ENCODE measurements at regions not wholly inside any gene's neighbourhood (a gene's known extent, or its start where the extent isn't known, plus 50 kb on each side); places are given as distances from the start of the nearest gene placed in this dataset.

DNA sequence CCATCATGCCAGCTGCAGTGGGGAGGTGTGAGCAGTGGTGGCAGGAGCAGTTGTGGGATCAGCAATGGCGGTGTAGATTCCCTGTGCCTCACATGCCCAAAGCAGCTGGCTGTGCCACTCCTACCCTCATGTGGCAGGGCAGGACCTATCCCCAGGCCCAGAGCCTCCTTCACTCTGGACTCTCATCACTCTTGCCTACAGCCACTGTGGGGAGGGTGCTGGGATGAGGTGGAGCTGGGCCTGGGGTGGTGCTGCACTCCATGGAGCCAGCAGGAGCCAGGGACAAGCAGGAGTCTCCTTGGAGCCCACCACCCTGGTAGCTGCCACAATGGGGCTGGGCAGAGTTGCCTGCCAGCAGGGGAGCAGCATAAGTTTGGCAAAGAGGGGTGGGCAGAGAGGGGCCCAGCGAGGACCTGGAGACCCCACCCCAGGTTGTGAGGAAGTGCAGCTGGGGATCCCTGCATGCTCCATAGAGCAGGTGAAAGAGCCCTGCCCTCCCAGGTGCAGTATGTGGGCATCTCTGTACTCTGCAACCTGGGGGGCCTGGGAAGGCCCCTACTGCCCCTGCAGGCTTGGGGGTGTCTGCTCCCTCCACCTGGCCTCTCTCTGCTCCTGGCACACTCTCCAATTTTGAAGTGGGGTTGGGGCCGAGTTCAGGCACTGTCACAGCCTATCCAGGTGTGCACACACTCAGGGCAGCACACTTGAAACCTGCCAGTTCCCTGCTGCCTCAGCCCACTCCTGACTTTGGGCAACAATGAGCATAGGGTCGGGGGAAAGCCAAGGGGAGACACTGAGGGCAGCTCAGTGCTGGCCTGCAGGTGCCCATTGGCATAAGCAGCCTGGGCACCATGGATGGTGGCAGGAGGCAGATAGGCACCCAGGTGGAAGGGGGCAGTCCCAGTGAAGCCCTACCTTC is 74.0 kb upstream of the INTU start:
- no peak for TF ChIP-seq EZH2phosphoT487 (IDR thresholded peaks at IDR 0.05; ENCODE audit: borderline replicate concordance, low read length)
- TF ChIP-seq, protein P1, sequence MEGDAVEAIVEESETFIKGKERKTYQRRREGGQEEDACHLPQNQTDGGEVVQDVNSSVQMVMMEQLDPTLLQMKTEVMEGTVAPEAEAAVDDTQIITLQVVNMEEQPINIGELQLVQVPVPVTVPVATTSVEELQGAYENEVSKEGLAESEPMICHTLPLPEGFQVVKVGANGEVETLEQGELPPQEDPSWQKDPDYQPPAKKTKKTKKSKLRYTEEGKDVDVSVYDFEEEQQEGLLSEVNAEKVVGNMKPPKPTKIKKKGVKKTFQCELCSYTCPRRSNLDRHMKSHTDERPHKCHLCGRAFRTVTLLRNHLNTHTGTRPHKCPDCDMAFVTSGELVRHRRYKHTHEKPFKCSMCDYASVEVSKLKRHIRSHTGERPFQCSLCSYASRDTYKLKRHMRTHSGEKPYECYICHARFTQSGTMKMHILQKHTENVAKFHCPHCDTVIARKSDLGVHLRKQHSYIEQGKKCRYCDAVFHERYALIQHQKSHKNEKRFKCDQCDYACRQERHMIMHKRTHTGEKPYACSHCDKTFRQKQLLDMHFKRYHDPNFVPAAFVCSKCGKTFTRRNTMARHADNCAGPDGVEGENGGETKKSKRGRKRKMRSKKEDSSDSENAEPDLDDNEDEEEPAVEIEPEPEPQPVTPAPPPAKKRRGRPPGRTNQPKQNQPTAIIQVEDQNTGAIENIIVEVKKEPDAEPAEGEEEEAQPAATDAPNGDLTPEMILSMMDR (IDR thresholded peaks at IDR 0.05; ENCODE audit: low read depth, low read length, poor library complexity, severe bottlenecking), result no peak
- H3K9me3 ChIP-seq (ENCODE audit: control insufficient read depth, insufficient read depth, low read length), result peaks cover 5% of the 10 kb centered on the region; the same call in 1 of the 2 replicates
- H3K4me2 ChIP-seq (ENCODE audit: low read length), result no peak overlapping the region

DNA sequence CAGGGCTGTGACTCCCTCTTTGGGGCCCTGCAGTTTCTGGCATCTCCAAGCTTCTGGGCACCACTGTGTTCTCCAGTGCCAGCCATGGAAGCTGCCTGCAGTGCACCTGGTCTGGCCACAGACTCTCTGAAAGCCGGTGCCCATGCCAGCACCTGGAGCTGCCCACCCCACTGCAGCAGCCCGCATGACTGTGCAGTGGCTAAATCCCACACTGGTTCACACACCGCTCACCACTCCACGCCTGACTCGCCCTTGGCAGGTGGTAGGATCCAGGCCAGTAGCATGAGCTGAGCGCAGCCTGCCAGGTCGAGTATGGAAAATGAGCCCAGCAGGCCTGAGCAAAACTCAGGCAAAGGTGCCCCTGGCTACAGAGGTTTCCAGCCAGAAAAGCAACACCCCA is 72.8 kb upstream of the INTU start:
- TF ChIP-seq, protein P1 (IDR thresholded peaks at IDR 0.05; ENCODE audit: low read depth, low read length, poor library complexity, severe bottlenecking), result no peak
- TF ChIP-seq EZH2phosphoT487 (IDR thresholded peaks at IDR 0.05; ENCODE audit: borderline replicate concordance, low read length), result no peak
- no peaks in the 10 kb centered on the region for H3K36me3 ChIP-seq (ENCODE audit: control insufficient read depth, low read length)
- H3K4me3 ChIP-seq (ENCODE audit: low read length), result no peak overlapping the region
- H3K9me3 ChIP-seq (ENCODE audit: control insufficient read depth, insufficient read depth, low read length), result peaks cover 5% of the 10 kb centered on the region; the same call in 1 of the 2 replicates
- no peak overlapping the region for H3K27ac ChIP-seq (ENCODE audit: low read depth, low read length)
- no peaks in the 10 kb centered on the region for H4K20me1 ChIP-seq (ENCODE audit: control insufficient read depth, insufficient read depth, low read depth, low read length)
- no peaks in the 10 kb centered on the region; the same call in 1 of the 2 replicates for H3K9me2 ChIP-seq (replicated peaks; ENCODE audit: control insufficient read depth, low read length)
- H3K27me3 ChIP-seq (ENCODE audit: control insufficient read depth, low read length), result no peaks in the 10 kb centered on the region
- no peaks in the 10 kb centered on the region for H3K79me2 ChIP-seq (ENCODE audit: control insufficient read depth, low read length)
- no peaks in the 10 kb centered on the region for H3K4me1 ChIP-seq (ENCODE audit: control insufficient read depth, low read length)
- no peak overlapping the region for H3K4me2 ChIP-seq (ENCODE audit: low read length)
- H3F3A ChIP-seq (ENCODE audit: control insufficient read depth, insufficient read depth), result no peaks in the 10 kb centered on the region

More for the DNA sequence above, 74.0 kb upstream of the INTU start:
- Histone ChIP-seq H3K27ac (ENCODE audit: low read depth, low read length) (no peak overlapping the region), H3K36me3 (ENCODE audit: control insufficient read depth, low read length) (no peaks in the 10 kb centered on the region), H3F3A (ENCODE audit: control insufficient read depth, insufficient read depth) (no peaks in the 10 kb centered on the region), H4K20me1 (ENCODE audit: control insufficient read depth, insufficient read depth, low read depth, low read length) (no peaks in the 10 kb centered on the region), H3K79me2 (ENCODE audit: control insufficient read depth, low read length) (no peaks in the 10 kb centered on the region), H3K27me3 (ENCODE audit: control insufficient read depth, low read length) (no peaks in the 10 kb centered on the region), H3K4me1 (ENCODE audit: control insufficient read depth, low read length) (no peaks in the 10 kb centered on the region), H3K9me2 (replicated peaks; ENCODE audit: control insufficient read depth, low read length) (no peaks in the 10 kb centered on the region; the same call in 1 of the 2 replicates), H3K4me3 (ENCODE audit: low read length) (no peak overlapping the region)

DNA sequence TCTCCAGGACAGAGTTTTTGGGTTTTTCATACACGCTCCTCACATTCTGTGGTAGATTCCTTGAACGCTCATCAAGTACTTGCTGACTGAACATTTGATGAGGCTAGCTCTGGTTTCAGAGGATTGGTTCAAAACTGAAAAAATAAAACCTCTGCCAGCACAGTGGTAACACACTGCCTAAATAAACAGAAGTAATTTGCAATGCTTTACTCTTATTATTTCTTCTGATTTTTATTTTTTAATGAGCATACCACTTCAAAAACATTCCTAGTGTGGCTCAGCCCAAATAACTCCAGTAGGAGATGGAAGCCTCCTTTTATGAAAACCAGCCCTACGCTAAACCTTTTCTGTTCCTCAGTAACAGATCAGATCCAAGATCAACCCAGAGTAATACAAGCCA is 72.0 kb upstream of the INTU start:
- Histone ChIP-seq H3F3A (ENCODE audit: control insufficient read depth, insufficient read depth) (no peaks in the 10 kb centered on the region), H3K4me3 (ENCODE audit: low read length) (no peak overlapping the region), H3K79me2 (ENCODE audit: control insufficient read depth, low read length) (no peaks in the 10 kb centered on the region), H3K9me3 (ENCODE audit: control insufficient read depth, insufficient read depth, low read length) (peaks cover 5% of the 10 kb centered on the region; the same call in 1 of the 2 replicates), H3K4me1 (ENCODE audit: control insufficient read depth, low read length) (no peaks in the 10 kb centered on the region), H3K4me2 (ENCODE audit: low read length) (no peak overlapping the region), H3K27ac (ENCODE audit: low read depth, low read length) (no peak overlapping the region), H3K9me2 (replicated peaks; ENCODE audit: control insufficient read depth, low read length) (no peaks in the 10 kb centered on the region), H4K20me1 (ENCODE audit: control insufficient read depth, insufficient read depth, low read depth, low read length) (no peaks in the 10 kb centered on the region), H3K27me3 (ENCODE audit: control insufficient read depth, low read length) (no peaks in the 10 kb centered on the region), H3K36me3 (ENCODE audit: control insufficient read depth, low read length) (no peaks in the 10 kb centered on the region)
- TF ChIP-seq, protein P1 (IDR thresholded peaks at IDR 0.05; ENCODE audit: low read depth, low read length, poor library complexity, severe bottlenecking), result no peak
- TF ChIP-seq EZH2phosphoT487 (IDR thresholded peaks at IDR 0.05; ENCODE audit: borderline replicate concordance, low read length), result no peak
